ENCODE measurements at regions not wholly inside any gene's neighbourhood (a gene's known extent, or its start where the extent isn't known, plus 50 kb on each side); places are given as distances from the start of the nearest gene placed in this dataset.
"Not testable (repeated sequence)": the region's sequence is repeated elsewhere in the genome, so short reads cannot be mapped to it uniquely, and the experiment has no call there.

DNA sequence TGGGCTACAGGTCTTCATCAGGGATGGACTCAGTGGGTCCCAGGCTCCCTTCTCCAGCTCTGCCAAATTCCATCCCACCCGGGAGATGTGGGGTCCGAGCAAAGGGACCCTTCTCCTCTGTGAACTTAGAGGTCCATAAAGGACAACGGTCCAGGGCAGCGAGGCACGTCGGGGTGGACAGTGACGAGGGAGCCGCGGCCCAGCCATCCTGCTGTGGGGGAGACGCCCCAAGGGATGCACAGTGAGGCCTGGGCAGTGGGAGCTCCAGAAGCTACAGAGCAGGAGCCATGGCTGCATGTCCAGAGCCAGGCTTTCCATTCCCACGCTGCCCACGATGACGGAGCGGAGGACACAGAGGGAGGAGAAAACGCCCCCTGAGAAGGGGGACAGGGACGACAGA is 107.5 kb upstream of the PPP1R26 start:
- DNase-seq (ENCODE audit: low spot score in 2 of 2) (no peak), FAIRE-seq (no peak)

DNA sequence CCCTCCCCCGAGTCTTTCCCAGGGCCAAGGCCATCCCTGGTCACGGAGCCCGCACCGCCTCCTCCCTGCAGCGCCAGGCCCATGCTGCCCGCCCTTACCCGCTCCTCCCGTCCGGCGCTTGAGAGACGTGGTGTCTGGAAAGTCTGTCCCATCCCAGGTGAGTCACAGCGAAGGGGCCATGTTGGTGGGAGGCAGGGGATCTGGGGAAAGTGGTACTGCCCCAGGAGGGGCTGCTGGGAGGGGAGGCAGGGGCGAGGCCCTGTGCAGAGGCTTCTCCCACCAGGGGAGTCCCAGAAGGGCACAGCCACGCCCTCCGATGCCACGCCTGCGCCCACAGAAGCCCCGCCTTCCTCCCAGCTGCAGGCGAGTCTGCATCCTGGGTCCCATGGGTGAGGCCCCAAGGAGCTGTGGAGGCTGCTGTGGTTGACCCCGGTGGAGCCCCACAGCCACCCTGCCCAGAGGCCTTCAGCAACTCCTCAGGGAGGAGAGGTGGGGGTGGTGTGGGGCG is 107.0 kb upstream of the PPP1R26 start:
- no peak for FAIRE-seq
- DNase-seq (ENCODE audit: low spot score in 2 of 2) = no peak

DNA sequence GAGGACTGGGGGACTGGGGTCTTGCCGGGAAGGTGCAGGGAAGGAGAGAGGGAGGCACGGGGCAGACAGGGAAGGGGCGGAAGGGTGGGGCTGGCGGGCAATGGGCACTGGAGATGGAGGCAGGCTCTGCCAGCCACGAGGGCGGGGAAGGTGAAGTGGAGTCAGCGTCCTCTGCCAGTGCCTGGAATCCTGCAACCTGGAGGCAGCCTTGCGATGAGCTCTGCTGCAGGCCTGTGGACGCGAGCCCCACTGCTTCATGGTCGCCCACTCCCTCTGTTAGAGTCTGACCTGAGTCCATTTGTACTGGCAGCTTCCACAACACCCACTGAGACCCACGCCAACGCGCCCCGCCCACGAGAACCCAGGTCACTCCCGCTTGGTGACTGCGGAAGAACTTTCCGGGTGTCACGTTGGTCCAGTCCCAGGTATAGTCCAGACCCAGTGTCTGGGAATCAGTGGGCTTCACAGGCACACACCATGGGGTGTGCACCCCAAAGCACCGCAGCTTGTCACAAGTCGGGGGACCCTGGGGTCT is 106.4 kb upstream of the PPP1R26 start:
- FAIRE-seq = no peak
- DNase-seq (ENCODE audit: low spot score in 2 of 2) = no peak

DNA sequence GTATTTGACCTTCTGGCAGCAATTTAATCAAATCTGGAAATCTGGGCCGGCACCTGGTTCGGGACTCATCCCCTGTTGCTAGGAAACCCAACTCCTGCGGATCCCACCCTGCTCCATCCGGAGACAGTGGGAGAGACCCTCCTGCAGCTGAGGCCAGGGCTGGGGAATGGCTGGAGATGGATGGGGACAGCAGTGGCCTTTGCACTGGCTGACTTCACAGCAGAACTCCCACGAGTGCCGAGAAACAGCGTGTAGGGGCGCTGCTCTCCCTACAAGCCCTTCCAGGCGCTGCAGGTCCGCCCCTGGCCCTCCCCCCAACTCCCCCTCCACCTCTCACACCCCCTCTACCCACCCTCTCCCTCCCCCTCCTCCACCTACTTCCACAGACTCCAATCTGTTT is 105.8 kb upstream of the PPP1R26 start:
- DNase-seq (ENCODE audit: low spot score in 2 of 2) = no peak
- FAIRE-seq = no peak

DNA sequence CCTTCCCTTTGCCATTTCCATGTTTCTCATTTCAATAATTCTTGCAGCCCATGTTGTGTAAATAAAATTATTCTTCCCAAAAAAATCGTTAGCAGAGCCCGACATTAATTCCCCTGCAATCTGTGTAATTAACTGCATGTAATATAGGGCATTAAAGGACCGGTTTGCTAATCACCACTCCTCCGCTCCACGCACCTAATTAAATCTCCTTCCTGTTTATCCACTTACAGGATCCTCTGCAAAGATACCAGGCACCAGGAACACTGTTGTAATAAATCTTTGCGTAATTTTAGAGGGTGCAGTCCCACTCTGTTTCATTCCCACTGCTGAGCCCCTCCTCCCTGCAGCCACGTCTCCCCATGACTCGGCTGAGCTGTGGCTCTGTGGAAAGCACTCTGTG is 105.0 kb upstream of the PPP1R26 start:
- no peak for DNase-seq (ENCODE audit: low spot score in 2 of 2)
- no peak for FAIRE-seq

DNA sequence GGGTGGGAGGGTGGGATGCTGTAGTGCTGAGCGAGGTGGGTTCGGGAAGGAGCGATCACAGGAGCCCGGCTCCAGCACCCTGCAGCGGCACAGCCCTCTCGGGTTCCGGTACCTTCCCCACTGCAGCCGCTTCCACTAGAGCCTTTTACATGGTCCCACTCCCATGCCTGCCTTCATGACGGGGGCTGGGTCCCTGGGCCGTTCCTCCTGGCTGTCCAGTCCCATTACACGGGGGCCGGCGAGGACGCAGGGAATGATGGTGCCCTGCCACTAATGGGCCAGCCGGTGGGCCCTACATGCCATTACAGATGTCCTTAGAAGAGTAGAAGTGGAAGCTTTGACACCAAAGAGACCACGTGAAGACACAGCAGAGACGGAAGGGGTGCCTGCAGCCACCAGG is 104.6 kb upstream of the PPP1R26 start:
- no peak for FAIRE-seq
- DNase-seq (ENCODE audit: low spot score in 2 of 2) = no peak

DNA sequence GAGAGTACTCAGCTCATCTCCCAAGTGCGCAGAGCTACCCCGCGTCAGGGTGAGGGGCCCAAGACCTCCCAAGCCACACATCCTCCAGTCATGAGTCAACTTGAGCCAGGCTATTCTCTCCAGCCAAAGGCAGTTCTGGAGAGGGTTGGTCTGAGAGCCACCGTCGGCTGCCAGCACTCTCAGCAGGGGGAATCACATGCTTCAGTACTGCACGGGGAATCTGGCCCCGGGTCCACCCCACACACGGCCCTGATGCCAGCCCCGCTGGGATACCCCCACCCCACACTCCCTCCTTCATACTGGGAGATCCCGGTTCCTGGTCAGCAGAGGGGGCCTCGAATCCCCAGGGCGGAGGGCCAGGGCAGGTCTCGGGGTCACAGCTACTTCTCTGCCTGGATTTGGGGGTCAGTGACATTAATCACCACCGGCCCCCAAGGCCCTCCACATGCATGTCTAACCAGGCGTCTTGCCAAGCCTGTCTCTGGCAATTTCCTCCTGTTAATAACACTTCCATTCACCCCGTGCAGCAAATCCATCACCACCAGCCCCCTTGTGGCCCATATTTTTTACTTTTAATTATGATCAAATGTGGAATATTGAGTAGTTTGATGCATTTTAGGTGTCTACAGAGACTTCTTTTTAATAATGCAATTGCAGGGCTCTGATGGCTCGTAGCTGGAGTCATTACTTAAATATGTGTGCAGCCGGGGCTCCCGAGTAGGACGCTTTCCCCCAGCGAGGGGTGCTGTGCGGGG is 102.9 kb upstream of the PPP1R26 start:
- DNase-seq (ENCODE audit: low spot score in 2 of 2) = no peak
- FAIRE-seq = no peak

DNA sequence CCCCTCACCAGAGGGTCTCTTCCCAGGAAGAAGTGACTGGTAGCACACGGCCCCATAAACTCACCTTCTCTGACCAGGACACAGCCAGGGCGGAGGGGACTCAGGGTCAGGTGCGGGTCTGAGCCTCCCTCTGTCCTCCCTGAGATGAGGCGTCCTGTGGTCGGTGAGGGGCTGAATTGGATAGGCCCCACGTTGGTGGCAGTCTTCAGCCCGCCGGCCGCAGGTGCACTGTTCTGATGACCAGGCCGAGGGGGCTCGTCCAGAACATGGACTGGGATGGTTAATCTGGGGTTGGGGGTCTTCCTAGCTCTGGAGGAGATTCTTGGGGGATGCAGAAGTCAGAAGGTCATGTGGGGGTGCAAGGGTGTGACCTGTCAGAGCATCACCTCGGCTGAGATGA is 102.2 kb upstream of the PPP1R26 start:
- no peak for FAIRE-seq
- no peak for DNase-seq (ENCODE audit: low spot score in 2 of 2)

DNA sequence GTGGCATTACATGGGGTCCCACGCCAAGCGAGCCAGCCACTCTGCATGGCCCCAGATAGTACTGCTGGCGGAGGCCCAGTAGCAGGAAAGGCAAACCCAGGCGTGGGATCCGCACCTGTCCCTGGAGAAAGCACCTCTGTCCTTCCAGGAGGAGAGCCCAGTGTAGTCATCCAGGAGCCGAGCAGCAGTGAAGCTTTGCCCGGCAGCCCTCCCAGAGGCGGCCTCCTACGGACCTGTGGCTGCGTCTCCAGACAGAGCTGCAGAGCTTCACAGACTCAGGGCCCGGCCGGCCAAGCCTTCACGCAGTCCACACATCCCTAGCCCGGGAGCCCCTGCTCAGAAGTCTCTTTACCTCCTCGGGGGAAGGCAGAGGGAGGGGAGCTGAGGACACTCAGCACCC is 100.8 kb upstream of the PPP1R26 start:
- DNase-seq (ENCODE audit: low spot score in 2 of 2) = no peak
- FAIRE-seq = no peak

DNA sequence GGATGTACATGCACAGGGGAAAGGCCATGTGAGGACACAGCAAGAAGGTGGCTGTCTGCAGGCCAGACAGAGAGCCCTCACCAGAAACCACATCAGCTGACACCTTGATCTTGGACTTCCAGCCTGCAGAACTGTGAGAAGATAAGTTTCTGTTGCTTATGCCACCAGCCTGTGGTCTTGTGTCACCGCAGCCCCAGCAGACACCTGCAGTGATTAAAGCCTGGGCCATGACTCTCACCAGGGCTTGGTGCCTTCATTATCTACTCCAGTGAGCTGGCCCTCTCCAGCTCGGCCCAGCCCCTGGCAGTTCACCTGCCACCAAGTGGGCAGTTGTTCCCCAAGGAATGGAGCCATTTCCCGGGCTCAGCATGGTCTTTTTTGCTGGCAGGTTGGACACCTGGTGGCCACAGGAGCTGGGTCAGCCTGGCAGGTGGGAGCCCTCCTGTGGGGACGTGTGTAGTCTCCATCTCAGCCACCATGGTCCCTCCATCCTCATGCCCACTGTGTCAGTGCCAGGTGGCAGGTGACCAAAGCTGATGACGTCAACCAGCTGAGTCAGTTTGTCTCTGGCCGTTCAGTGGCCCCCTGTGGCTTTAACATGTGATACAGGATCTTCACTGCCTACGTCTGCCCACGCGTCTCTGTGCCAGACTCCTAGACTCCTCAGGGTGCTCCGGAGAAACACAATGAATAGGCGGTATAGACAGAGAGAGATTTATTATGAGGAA is 99.9 kb upstream of the PPP1R26 start:
- FAIRE-seq = no peak
- DNase-seq (ENCODE audit: low spot score in 2 of 2) = peak in 1 of 2 donors; percentile 56

DNA sequence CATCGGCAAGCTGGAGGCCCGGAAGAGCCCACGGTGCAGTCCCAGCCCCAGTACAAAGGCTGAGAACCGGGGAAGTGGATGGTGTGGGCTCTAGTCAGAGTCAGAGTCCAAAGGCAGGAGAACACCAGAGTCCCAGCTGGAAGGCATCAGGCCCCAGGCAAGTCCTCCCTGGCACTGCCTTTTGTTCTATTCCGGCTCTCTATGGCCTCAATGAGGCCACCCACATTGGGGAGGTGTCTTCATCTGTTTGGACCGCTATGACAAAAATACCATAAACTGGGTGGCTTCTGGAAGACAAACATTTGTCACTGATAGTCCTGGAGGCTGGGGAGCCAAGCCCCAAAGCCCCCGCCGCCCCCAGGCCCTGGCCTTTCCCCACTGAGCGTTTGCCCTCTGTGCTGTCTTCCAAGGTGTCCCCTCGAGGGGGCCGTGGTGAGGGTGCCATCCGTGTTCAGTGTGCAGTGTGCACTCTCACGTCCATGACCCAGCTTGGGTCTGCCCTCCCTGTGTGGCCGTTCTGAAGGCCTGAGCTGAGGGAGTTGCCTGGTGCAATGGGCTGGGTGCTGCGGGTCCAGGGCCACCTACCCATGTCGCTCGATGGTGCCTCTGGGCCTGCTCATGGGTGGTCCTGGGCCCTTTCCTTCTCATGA is 99.1 kb upstream of the PPP1R26 start:
- FAIRE-seq = no peak

DNA sequence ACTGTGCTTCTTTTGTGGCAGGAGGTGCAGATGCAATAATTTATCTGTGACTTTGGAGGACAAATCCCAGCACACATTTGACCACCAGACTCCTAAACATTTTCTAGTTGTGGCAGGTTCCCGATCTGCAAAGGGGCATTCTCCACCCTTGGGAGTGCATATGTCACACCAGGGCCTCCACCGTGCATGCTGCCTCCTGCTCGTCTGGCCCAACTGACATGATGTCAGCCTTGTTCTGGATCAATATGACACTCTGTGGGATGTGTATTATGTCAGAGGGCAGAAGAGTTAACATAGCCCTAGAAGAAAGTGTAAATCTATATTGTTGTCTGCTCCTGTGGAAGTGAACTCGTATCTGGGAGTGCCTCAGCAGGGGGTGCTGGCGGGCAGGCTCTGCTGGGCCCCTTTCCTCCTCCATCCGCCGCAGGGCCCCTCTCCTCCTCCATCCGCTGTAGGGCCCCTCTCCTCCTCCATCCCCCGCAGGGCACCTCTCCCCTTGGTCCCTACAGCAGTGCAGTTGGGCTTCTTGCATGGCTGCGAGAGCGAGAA is 97.7 kb upstream of the PPP1R26 start:
- no peak for DNase-seq (ENCODE audit: low spot score in 2 of 2)
- FAIRE-seq = no peak

More for the DNA sequence above, 99.1 kb upstream of the PPP1R26 start:
- DNase-seq (ENCODE audit: low spot score in 2 of 2) = no peak

DNA sequence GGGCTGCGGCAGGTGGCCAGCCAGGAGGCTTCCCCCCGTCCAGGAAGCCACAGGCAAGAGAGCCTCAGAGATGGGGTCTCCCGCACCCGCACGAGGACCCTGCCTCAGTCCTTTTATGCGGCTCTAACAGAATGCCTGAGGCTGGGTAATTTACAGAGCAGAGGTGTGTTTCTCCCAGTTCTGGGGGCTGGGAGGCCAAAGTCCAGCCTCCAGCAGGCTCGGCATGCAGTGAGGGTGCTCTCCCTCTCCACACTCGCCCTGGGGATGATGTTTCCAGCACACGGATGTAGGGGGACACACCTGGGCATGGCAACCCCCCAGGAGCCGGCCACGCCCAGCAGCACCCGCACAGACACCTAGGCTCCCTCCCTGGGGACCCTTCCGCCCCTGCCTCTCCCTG is 95.4 kb upstream of the PPP1R26 start:
- DNase-seq (ENCODE audit: low spot score in 2 of 2) = no peak
- no peak for FAIRE-seq

DNA sequence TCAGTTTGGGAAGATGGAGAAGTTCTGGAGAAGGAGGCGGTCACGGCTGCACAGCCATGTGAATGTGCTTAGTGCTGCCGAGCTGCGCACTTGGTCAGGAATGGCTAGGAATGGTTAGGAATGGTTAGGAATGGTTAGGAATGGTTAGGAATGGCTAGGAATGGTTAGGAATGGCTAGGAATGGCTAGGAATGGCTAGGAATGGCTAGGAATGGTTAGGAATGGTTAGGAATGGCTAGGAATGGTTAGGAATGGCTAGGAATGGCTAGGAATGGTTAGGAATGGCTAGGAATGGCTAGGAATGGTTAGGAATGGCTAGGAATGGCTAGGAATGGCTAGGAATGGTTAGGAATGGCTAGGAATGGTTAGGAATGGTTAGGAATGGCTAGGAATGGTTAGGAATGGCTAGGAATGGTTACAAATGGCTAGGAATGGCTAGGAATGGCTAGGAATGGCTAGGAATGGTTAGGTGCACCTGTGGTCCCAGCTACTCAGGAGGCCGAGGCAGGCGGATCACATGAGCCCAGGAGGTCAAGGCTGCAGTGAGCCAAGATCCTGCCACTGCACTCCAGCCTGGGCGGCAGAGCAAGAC is 94.7 kb upstream of the PPP1R26 start:
- not testable (repeated sequence) for DNase-seq (ENCODE audit: low spot score in 2 of 2); FAIRE-seq

DNA sequence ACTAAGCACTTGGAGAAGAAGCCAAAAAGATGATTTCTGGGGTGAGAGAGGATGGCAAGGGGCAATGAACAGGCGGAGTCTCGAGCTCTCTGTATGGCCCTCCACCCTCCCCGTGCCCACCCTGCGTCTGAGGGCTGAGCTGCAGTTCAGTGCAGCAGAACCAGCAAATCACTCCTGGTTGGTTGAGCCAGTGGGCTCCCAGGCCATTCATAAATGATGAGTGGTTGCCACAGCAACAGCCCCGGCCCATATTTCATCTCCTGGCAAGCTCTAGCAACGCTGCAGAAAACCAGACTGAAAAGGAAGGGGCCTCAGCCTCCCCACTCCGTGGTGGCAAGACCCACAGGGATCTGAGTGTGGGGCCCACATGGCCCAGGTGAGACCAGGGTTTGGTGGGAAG is 93.8 kb upstream of the PPP1R26 start:
- no peak for DNase-seq (ENCODE audit: low spot score in 2 of 2)
- FAIRE-seq = no peak

DNA sequence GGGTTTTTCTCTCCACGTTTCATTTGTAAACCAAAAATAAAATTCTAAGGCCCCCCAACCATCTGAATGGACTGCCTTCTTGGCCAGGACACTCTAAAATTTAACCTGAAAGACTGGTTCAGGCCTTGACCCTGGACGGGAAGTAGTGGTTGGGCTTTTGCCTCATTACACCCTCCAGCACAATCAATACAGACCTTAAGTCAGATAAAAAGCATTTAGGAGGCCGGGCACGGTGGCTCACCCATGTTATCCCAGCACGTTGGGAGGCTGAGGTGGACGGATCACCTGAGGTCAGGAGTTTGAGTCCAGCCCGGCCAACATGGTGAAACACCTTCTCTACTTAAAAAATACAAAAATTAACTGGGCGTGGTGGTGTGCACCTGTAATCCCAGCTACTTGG is 91.6 kb upstream of the PPP1R26 start:
- DNase-seq (ENCODE audit: low spot score in 2 of 2) (no peak), FAIRE-seq (no peak)

DNA sequence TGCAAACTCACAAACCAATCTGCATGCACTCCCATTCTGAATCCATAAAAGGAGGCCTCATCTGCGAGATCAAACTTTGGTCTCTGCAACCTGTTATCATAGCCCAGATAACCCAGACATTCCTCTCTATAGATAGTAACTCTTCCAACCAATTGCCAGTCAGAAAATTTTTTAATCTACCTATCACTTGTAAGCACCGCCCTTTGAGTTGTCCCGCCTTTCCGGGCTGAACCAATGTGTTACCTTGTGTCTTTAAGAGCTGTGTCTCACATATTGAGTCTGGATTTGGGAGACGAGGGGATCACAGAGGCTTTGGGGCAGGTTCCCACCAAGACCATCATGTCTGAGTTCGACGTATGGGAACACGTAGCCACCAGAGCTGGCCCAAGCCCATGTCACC is 91.1 kb upstream of the PPP1R26 start:
- no peak for FAIRE-seq
- DNase-seq (ENCODE audit: low spot score in 2 of 2) = no peak

DNA sequence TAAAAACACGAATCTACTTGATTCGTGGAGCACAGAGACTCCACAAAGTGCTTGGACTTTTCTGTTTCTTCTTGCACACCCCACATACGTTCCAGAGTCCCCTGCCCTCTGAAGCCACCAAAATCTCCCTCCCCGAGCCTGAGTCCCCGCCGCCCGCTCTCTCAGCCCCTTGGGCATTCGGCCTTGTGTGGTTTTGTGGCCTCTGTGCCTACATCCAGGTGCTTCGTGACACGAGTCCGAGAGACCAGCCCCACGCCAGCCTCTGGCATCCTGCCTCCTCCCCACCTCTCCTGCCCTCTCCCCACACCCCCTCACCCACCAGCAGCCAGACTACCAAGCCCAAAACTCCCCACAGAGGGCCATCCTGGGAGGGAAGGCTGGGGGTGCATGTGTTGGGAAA is 87.8 kb upstream of the PPP1R26 start:
- DNase-seq (ENCODE audit: low spot score in 2 of 2) (no peak), FAIRE-seq (no peak)

DNA sequence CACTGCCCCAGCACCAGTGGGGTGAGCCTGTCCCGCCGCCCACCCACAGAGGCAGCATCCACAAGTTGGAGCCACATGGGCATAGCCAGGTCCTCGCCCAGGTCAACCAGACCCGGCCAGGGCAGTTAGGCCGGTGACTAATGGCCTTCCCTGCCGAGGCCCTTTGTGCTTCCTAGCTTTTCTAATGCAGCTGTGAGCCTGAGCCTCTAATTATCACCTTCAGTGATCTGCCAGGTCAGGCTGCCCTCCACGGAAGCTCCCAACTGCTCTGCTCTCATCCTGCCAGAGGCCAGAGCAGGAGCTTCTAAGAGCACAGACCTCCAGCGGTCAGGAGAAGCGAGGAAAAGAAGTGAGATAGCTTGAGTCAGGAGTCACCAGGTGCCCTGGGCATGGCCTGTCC is 87.1 kb upstream of the PPP1R26 start:
- DNase-seq (ENCODE audit: low spot score in 2 of 2) (no peak), FAIRE-seq (no peak)

DNA sequence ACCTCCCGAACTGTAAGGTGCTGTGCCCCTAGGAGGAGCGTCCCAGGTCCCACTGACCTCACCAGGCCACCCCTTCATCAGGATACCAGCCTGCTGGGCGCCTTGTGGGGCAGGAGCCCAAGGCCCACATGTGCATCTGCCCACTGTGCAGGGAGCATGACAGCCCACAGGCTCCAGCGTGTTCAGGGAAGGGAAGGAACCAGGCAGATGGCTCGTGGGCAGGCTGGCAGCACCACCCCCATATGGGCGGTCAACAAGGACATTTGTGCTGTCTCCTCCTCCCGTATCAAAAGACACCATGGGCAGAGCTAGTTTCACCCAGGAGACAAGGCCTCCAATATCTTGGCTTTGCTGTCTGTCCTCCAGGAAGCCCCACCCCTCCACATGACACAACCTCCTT is 85.5 kb upstream of the PPP1R26 start:
- DNase-seq (ENCODE audit: low spot score in 2 of 2) (peak in 1 of 2 donors; percentile 32), FAIRE-seq (no peak)
